ENCODE measurements at regions not wholly inside any gene's neighbourhood (a gene's known extent, or its start where the extent isn't known, plus 50 kb on each side); places are given as distances from the start of the nearest gene placed in this dataset.

GRCh38 chr10:107813451-107814162, 649.1 kb upstream of the SORCS1 start:
- TF ChIP-seq CTCF (conservative IDR thresholded peaks at IDR 0.05; ENCODE audit: low read length) = no peak
- TF ChIP-seq EZH2phosphoT487 (IDR thresholded peaks at IDR 0.05; ENCODE audit: borderline replicate concordance) = no peak

All from Loucy (cell line).